Endothelial cell of umbilical vein (primary cell): ENCODE measurements at regions not wholly inside any gene's neighbourhood (a gene's known extent, or its start where the extent isn't known, plus 50 kb on each side); places are given as distances from the start of the nearest gene placed in this dataset.

Experiments used
- BruUV-seq: library from RNA; stranded (reverse); fragments of 400-500 nt; replicated peaks from 2 replicates; lab custom pipeline; 2021; lab: Mats Ljungman, UMichigan
- CTCF ChIA-PET: fragments of 300-600, 350-600 bp; sonication (Branson Sonifier 250); formaldehyde crosslinking; loops from one replicate; lab custom pipeline; 2021; ENCODE audit warnings: antibody characterized with exemption, inconsistent platforms; lab: Charles Lee
- POLR2A ChIA-PET: fragments of 300-600, 350-600 bp; sonication (Branson Sonifier 250); formaldehyde crosslinking; loops from one replicate; lab custom pipeline; 2021; ENCODE audit warnings: antibody characterized with exemption, inconsistent platforms; lab: Charles Lee
- DNase-seq: peaks from one replicate; pipeline ENCODE4 v3.0.0-alpha.2; 2011; ENCODE audit warnings: low read depth, low spot score
- FAIRE-seq: peaks from 2 replicates; lab custom pipeline; 2011; peaks lifted over from hg19 to GRCh38; lab: Jason Lieb, UNC
- H2AFZ ChIP-seq: 2 replicates; pipeline ENCODE4 v1.6.0; 2012; ENCODE audit warnings: low read depth, low read length, control low read depth, inconsistent platforms
- H3K27ac ChIP-seq: 2 replicates; pipeline ENCODE4 v1.5.1; 2011; ENCODE audit warnings: low read depth, mild to moderate bottlenecking, control low read depth, low read length, moderate library complexity; ENCODE audit not compliant: insufficient read depth
- H3K27me3 ChIP-seq, 2 experiments: 2 replicates each; pipeline versions ENCODE4 v1.6.0 to v1.6.1; 2011; ENCODE audit warnings: low read length in 2 of 2, mixed read lengths in 1 of 2; ENCODE audit not compliant: control insufficient read depth in 2 of 2, insufficient read depth in 2 of 2
- H3K36me3 ChIP-seq, 2 experiments: 2 replicates in 1 of 2; 3 replicates in 1 of 2; pipeline ENCODE4 v1.5.1; 2011; ENCODE audit warnings: low read length in 2 of 2, mild to moderate bottlenecking in 1 of 2, moderate library complexity in 1 of 2; ENCODE audit not compliant: control insufficient read depth in 2 of 2, insufficient read depth in 2 of 2; ENCODE audit errors: extremely low read depth in 1 of 2
- H3K4me1 ChIP-seq: 3 replicates; pipeline ENCODE4 v1.5.1; 2011; ENCODE audit warnings: mild to moderate bottlenecking, low read length; ENCODE audit not compliant: control insufficient read depth, insufficient read depth; ENCODE audit errors: extremely low read depth
- H3K4me2 ChIP-seq: 2 replicates; pipeline ENCODE4 v1.6.1; 2011; ENCODE audit warnings: low read length, control low read depth, mixed read lengths; ENCODE audit not compliant: insufficient read depth
- H3K4me3 ChIP-seq, 3 experiments: fragments of 200-600 bp in 1 of 3; sonication (generic), shearing (Covaris generic) in 1 of 3; replicated peaks in 1 of 3; 2 replicates each; pipeline ENCODE4 v1.5.1; 2011 to 2016; ENCODE audit warnings: control low read depth in 3 of 3, low read length in 3 of 3, mild to moderate bottlenecking in 2 of 3, inconsistent platforms in 1 of 3, low read depth in 1 of 3, moderate library complexity in 1 of 3; ENCODE audit not compliant: insufficient read depth in 1 of 3
- H3K79me2 ChIP-seq: 2 replicates; pipeline ENCODE4 v1.6.0; 2012; ENCODE audit warnings: low read length, inconsistent platforms; ENCODE audit not compliant: control insufficient read depth, insufficient read depth
- H3K9ac ChIP-seq: replicated peaks from 2 replicates; pipeline ENCODE3; 2011; ENCODE audit warnings: low read length, control low read depth; ENCODE audit not compliant: insufficient read depth; ENCODE audit errors: extremely low read depth
- H3K9me1 ChIP-seq: replicated peaks from 3 replicates; pipeline ENCODE4 v1.6.0; 2011; ENCODE audit warnings: mild to moderate bottlenecking, low read length; ENCODE audit not compliant: control insufficient read depth, insufficient read depth; ENCODE audit errors: extremely low read depth
- H3K9me3 ChIP-seq: replicated peaks from 2 replicates; pipeline ENCODE4 v1.5.1; 2012; ENCODE audit warnings: low read length, inconsistent platforms; ENCODE audit not compliant: control insufficient read depth, insufficient read depth
- H4K20me1 ChIP-seq: replicated peaks from 2 replicates; pipeline ENCODE3; 2011; ENCODE audit warnings: mild to moderate bottlenecking, low read length; ENCODE audit not compliant: control insufficient read depth, insufficient read depth; ENCODE audit errors: extremely low read depth
- CTCF ChIP-seq, 2 donors: IDR thresholded peaks; 1 replicate in 1 of 2; 2 replicates in 1 of 2; pipeline ENCODE4 v1.5.1; 2011; ENCODE audit warnings: low read length in 2 of 2, mild to moderate bottlenecking in 2 of 2, moderate library complexity in 2 of 2, control low read depth in 1 of 2, inconsistent platforms in 1 of 2, low read depth in 1 of 2; ENCODE audit not compliant: insufficient read depth in 1 of 2; ENCODE audit errors: extremely low read depth in 1 of 2
- EZH2 ChIP-seq: IDR thresholded peaks from 2 replicates; pipeline ENCODE4 v1.6.1; 2012; ENCODE audit warnings: borderline replicate concordance, low read depth, mild to moderate bottlenecking, moderate library complexity, low read length, inconsistent platforms; ENCODE audit not compliant: severe bottlenecking
- FOS ChIP-seq: IDR thresholded peaks from 2 replicates; pipeline ENCODE4 v1.6.1; 2011; ENCODE audit warnings: mild to moderate bottlenecking, low read length, moderate library complexity, borderline replicate concordance; ENCODE audit not compliant: insufficient read depth
- GATA2 ChIP-seq: IDR thresholded peaks from 2 replicates; pipeline ENCODE4 v1.7.0; 2011; ENCODE audit warnings: low read depth, mild to moderate bottlenecking, moderate library complexity, mixed read lengths, low read length; ENCODE audit not compliant: insufficient read length, insufficient read depth
- JUN ChIP-seq: IDR thresholded peaks from 2 replicates; pipeline ENCODE4 v1.6.1; 2011; ENCODE audit warnings: borderline replicate concordance, low read depth; ENCODE audit not compliant: insufficient read length, insufficient read depth
- MAX ChIP-seq: IDR thresholded peaks from 2 replicates; pipeline ENCODE4 v1.6.1; 2011; ENCODE audit not compliant: insufficient read depth, insufficient read length
- MYC ChIP-seq: IDR thresholded peaks from one replicate; pipeline ENCODE4 v1.6.1; 2011; ENCODE audit warnings: mild to moderate bottlenecking, low read depth, low read length
- POLR2A ChIP-seq: IDR thresholded peaks from 2 replicates; pipeline ENCODE4 v1.6.1; 2012; ENCODE audit warnings: low read depth, mild to moderate bottlenecking, control low read depth, low read length
- POLR2AphosphoS5 ChIP-seq: IDR thresholded peaks from 2 replicates; pipeline ENCODE4 v1.6.1; 2012; ENCODE audit warnings: low read depth, mild to moderate bottlenecking, control low read depth, low read length, moderate library complexity; ENCODE audit not compliant: insufficient read depth
- dilution Hi-C: fragments of 300-500 bp; cut with MboI; formaldehyde crosslinking; loops from one replicate; pipeline ENCODE4 v1.15.0; 2019; ENCODE audit warnings: low sequenced_read_pairs; ENCODE audit not compliant: extremely low pct_ligation_motif_present
- intact Hi-C: fragments of 100-400 bp; cut with micrococcal nuclease; formaldehyde crosslinking; loops from one replicate; pipeline ENCODE4 v1.10.0; 2022

GRCh38 chr9:19630760-19631159 is 158.1 kb downstream of the SLC24A2 start:
- no TSS peak for BruUV-seq
- DNase-seq (no peak), FAIRE-seq (no peak)
- Histone ChIP-seq H3K27ac (no peak overlapping the region), H4K20me1 (no peaks in the 10 kb centered on the region), H3K9me3 (no peaks in the 10 kb centered on the region), H3K79me2 (no peaks in the 10 kb centered on the region), H3K9me1 (no peaks in the 10 kb centered on the region), H3K4me2 (no peak overlapping the region), H2AFZ (no peak overlapping the region), H3K4me1 (no peaks in the 10 kb centered on the region), H3K9ac (no peak overlapping the region), H3K36me3 (no peaks in the 10 kb centered on the region), H3K27me3 (no peaks in the 10 kb centered on the region), H3K4me3 (no peak overlapping the region)
- dilution Hi-C loops: no loop called here
- intact Hi-C loops: no loop called here
- no peak for TF ChIP-seq MAX
- no peak for TF ChIP-seq CTCF (IDR thresholded peaks at IDR 0.05; ENCODE audit: extremely low read depth in 1 of 2, insufficient read depth in 1 of 2, low read depth in 1 of 2, low read length in 2 of 2)
- TF ChIP-seq EZH2: no peak
- no peak for TF ChIP-seq GATA2
- no peak for TF ChIP-seq JUN
- ChIA-PET POLR2A (no interaction called here), CTCF (no interaction called here)

GRCh38 chr9:19629488-19629887 is 159.3 kb downstream of the SLC24A2 start:
- no peaks in the 10 kb centered on the region for H4K20me1 ChIP-seq
- DNase-seq (no peak), FAIRE-seq (no peak)
- POLR2A ChIA-PET: no interaction called here
- H3K4me2 ChIP-seq: no peak overlapping the region
- H3K4me1 ChIP-seq: no peaks in the 10 kb centered on the region
- TF ChIP-seq CTCF (IDR thresholded peaks at IDR 0.05; ENCODE audit: extremely low read depth in 1 of 2, insufficient read depth in 1 of 2, low read depth in 1 of 2, low read length in 2 of 2) (no peak), POLR2AphosphoS5 (no peak), MYC (no peak), MAX (no peak), EZH2 (no peak), FOS (no peak), JUN (no peak), POLR2A (no peak), GATA2 (no peak)
- CTCF ChIA-PET: interaction anchor here (0.7 kb wide), 1 partner anchor 1482 kb away, joined by 3 read pairs; no protein-coding TSS in a partner anchor
- no peak overlapping the region for H3K27ac ChIP-seq
- H3K79me2 ChIP-seq: no peaks in the 10 kb centered on the region
- H3K9me1 ChIP-seq: no peaks in the 10 kb centered on the region
- H3K27me3 ChIP-seq: no peaks in the 10 kb centered on the region
- no peak overlapping the region for H3K4me3 ChIP-seq
- H3K36me3 ChIP-seq: no peaks in the 10 kb centered on the region
- H3K9me3 ChIP-seq: no peaks in the 10 kb centered on the region
- intact Hi-C loops (no loop called here), dilution Hi-C loops (no loop called here)
- H3K9ac ChIP-seq: no peak overlapping the region
- no peak overlapping the region for H2AFZ ChIP-seq
- BruUV-seq: no TSS peak
